Erythroblast (primary cell): ENCODE measurements at regions not wholly inside any gene's neighbourhood (a gene's known extent, or its start where the extent isn't known, plus 50 kb on each side); places are given as distances from the start of the nearest gene placed in this dataset.
"Not testable (repeated sequence)": the region's sequence is repeated elsewhere in the genome, so short reads cannot be mapped to it uniquely, and the experiment has no call there.

Source experiments
- DNase-seq, 2 experiments: peaks; one replicate each; lab custom pipeline; 2025; lab: John Stamatoyannopoulos, UW
- GATA1 ChIP-seq: IDR thresholded peaks from 2 replicates; pipeline ENCODE4 v1.6.1; 2011; ENCODE audit warnings: low read depth, mild to moderate bottlenecking, control low read depth, low read length, moderate library complexity
- POLR2A ChIP-seq: IDR thresholded peaks from 2 replicates; pipeline ENCODE4 v1.6.1; 2011; ENCODE audit warnings: mild to moderate bottlenecking, low read length

DNA sequence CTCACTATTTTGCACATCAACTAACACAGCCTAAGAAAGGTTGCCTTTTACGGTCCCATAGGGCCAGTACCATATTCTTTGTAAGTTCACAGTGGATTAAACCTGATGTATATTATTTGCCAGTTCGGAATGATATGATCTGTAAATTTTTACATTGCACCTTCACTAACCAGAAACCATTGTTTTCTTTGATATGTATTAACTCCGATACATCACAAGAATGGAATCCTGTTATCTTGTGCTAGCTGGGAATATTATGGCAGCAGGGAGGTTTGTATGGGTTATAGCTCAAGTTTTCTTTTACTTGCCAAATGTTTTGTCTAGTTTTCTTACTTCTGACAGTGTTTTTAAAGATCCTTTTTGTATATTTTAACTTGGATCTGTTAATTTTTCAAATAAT, 51.4 kb upstream of the S1PR1 start:
- no peak for DNase-seq
- no peak for TF ChIP-seq GATA1
- no peak for TF ChIP-seq POLR2A

- TF ChIP-seq POLR2A (no peak), GATA1 (no peak)
- DNase-seq: no peak
Observed at GRCh38 chr1:101183388-101183699, 53.5 kb upstream of the S1PR1 start.

GRCh38 chr1:101182627-101183387, 54.0 kb upstream of the S1PR1 start:
- TF ChIP-seq POLR2A: no peak
- TF ChIP-seq GATA1: no peak

DNA sequence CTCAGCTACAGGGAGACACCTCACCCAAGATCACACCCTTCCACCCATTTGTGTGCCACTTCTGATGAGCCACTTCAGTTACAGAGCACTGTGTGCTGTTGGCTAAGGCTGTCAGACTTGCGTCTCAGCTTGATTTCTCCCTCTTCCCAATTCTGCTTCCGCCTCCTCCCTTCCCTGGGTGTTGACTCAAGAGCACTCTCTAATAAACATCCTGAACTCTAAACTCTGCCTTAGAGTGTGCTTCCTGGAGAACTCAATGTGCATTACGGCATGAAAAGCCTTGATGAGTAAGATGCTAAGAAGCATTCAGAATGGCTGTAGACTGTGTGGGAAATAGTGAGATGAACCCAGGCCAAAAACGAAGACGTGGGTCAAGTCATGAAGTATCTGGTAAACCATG, 54.9 kb upstream of the S1PR1 start:
- DNase-seq: no peak
- no peak for TF ChIP-seq GATA1
- TF ChIP-seq POLR2A: no peak

More at GRCh38 chr1:101182627-101183387, 54.0 kb upstream of the S1PR1 start:
- DNase-seq: no peak

DNA sequence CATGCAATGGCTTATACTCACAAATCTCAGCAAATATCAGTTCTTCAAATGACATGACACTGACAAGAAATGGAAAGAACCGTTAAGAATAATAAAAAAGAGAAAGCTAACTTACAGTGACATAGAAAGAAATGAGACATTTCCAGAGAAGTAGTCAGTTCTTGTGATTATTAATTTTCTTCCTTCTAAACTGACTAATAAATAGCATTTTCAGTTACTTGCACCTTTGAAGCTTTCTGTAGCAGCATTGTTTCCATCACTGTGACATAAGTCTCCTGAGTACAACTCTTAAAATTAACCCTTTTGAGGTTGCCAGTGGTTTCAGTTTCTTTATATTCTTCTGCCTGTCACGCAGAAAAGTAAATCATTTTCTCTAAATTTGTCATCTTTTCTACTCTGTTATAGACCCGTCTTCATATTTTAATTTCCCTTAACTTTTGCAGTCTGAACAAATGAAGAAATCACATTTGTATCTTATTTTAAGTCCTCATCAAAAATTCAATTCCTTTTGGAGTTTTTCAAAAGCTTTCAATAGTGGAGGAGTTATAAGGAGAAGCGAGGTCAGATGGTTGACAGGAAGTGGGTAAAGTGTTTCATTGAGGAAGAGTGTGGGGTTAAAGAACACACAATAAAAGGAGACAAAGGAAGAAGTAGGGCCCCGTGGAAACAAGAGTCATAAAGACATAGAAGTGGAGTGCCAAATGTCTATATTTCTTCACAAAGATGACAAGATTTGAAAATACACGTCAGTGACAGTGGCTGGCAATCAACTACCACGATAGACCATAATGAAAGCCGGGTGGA, 57.9 kb upstream of the S1PR1 start:
- no peak for DNase-seq
- TF ChIP-seq POLR2A (no peak), GATA1 (no peak)

GRCh38 chr1:101178341-101178687, 58.5 kb upstream of the S1PR1 start:
- DNase-seq: no peak
- no peak for TF ChIP-seq GATA1
- no peak for TF ChIP-seq POLR2A

DNA sequence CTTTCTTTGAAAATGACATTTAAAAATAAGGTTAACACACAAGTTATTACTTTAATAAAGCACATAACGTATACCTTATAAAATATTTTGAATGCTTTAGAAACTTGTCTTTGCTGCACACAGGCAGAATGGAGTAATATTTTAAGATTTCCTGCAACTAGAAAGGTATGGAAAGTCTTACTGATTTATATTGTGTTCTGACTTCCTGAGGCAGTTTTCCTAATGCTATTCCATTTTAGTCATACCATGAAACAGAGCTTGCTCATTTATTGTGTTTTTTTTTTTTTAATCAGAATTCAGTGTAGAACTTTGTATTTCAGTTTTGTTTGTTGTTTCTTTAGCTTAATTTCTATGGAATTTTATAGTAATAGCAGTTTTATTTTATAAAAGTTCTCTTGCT, 60.9 kb upstream of the S1PR1 start:
- DNase-seq: no peak
- TF ChIP-seq GATA1: no peak
- TF ChIP-seq POLR2A: no peak

- DNase-seq: no peak
- no peak for TF ChIP-seq POLR2A
- no peak for TF ChIP-seq GATA1
Observed at GRCh38 chr1:101175466-101175865, 61.4 kb upstream of the S1PR1 start.

DNA sequence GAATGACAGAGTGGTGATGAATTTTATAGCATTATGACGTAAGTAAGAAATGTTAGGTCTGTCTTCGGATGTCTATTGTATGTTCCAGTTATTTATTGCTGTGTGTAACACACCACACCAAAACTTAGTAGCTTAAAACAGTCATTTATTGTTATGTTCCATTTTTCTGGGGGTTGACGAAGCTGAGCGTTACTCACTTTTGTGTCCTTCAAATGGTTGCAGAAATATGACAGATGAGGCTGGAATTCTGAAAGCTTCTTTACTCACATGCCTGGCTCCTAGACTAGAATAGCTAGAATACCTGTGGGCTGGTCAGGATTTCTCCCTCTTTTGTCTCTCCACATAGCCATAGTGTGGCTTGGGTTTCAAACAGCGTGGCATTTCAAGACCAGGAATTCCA, 62.1 kb upstream of the S1PR1 start:
- no peak for TF ChIP-seq GATA1
- TF ChIP-seq POLR2A: no peak
- DNase-seq: no peak

DNA sequence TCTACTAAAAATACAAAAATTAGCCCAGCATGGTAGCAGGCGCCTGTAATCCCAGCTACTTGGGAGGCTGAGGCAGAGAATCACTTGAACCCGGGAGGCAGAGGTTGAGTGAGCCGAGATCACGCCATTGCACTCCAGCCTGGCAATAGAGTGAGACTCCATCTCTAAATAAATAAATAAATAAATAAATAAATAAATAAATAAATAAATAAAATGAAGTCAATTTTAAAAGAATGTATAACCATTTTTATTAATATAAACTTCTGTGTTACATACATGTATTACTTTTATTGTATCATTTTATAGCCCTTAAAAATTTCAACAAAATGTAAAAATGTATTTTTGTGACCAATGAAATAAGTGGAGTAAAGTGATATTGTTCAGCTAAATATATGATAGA, 62.5 kb upstream of the S1PR1 start:
- DNase-seq: not testable (repeated sequence)

GRCh38 chr1:101170506-101171050, 66.2 kb upstream of the S1PR1 start:
- DNase-seq: no peak
- TF ChIP-seq GATA1 (no peak), POLR2A (no peak)

- TF ChIP-seq GATA1 (no peak), POLR2A (no peak)
- no peak for DNase-seq
Observed at GRCh38 chr1:101167891-101168290, 68.9 kb upstream of the S1PR1 start.

- no peak for TF ChIP-seq GATA1
- TF ChIP-seq POLR2A: no peak
- no peak for DNase-seq
Observed at GRCh38 chr1:101166583-101167120, 70.2 kb upstream of the S1PR1 start.

DNA sequence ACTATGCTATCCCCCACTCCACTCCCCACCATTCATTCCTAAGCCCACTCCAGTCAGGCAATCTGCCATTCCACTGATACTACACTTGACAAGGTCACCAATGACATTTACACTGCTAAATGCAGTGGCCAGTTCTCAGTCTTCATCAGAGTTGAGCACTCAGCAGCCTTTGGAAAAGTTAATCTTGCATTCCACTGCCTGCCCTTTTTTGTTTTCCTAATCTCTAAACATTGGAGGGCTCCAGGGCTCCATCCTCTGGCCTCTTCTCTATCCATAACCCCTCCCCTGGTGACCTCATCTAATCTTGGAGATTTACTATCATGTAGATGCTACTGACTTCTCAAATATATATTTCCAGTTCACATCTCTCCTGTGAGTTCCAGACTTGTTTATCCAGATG, 70.9 kb upstream of the S1PR1 start:
- DNase-seq: no peak
- TF ChIP-seq POLR2A (no peak), GATA1 (no peak)

- TF ChIP-seq GATA1 (no peak), POLR2A (no peak)
Observed at GRCh38 chr1:101165532-101165931, 71.3 kb upstream of the S1PR1 start.

DNA sequence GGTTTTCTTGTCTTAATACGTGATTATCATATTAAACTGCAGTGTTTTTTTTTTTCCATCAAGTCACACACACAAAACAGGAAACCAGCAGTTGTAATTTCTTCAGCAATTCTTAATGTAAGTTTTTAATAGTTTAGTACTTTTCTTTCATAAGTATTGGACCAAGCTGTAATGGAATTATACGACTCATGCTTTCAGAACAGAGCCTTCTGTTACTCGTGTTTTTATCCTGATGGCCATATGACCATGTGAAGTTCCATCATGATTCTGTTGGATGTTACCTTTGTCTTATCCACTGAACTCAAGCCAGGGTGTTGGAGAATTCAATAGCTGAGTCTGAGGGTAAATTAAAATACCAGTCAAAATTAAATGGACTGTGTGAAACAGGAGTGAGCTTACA, 72.0 kb upstream of the S1PR1 start:
- TF ChIP-seq GATA1 (no peak), POLR2A (no peak)
- DNase-seq: no peak

More at GRCh38 chr1:101165532-101165931, 71.3 kb upstream of the S1PR1 start:
- DNase-seq: no peak
